ENCODE measurements at regions not wholly inside any gene's neighbourhood (a gene's known extent, or its start where the extent isn't known, plus 50 kb on each side); places are given as distances from the start of the nearest gene placed in this dataset.

- TF ChIP-seq CTCF (IDR thresholded peaks at IDR 0.05) (no peak), EZH2 (IDR thresholded peaks at IDR 0.05; ENCODE audit: borderline replicate concordance, insufficient read depth, low read depth, low read length, poor library complexity, severe bottlenecking) (no peak)
Observed at GRCh38 chr15:45810201-45810600, 175.4 kb downstream of the SQOR start.

All from B cell (primary cell).